AG09309 (cell line): ENCODE measurements at regions not wholly inside any gene's neighbourhood (a gene's known extent, or its start where the extent isn't known, plus 50 kb on each side); places are given as distances from the start of the nearest gene placed in this dataset.

ENCODE experiments used
- DNase-seq: peaks from one replicate; pipeline ENCODE4 v3.0.0-alpha.2; 2010; ENCODE audit warnings: low read depth
- H3K4me3 ChIP-seq: 2 replicates; pipeline ENCODE4 v1.5.1; 2011; ENCODE audit warnings: mild to moderate bottlenecking, low read depth, low read length, moderate library complexity; ENCODE audit not compliant: control insufficient read depth
- CTCF ChIP-seq: IDR thresholded peaks from 2 replicates; pipeline ENCODE4 v1.5.1; 2011; ENCODE audit warnings: mild to moderate bottlenecking, low read depth, low read length, inconsistent platforms; ENCODE audit not compliant: insufficient read depth, control insufficient read depth; ENCODE audit errors: missing control alignments

GRCh38 chr6:139540276-139540675 is 165.8 kb upstream of the CITED2 start:
- H3K4me3 ChIP-seq = no peak overlapping the region
- peak; percentile 69 for DNase-seq
- no peak for TF ChIP-seq CTCF

- peak; percentile 93 for DNase-seq
- no peak overlapping the region for H3K4me3 ChIP-seq
- TF ChIP-seq CTCF = no peak
Measured at GRCh38 chr6:139539852-139540251, 165.4 kb upstream of the CITED2 start.

- no peak for TF ChIP-seq CTCF
- DNase-seq = no peak
Measured at GRCh38 chr6:139538366-139538765, 163.9 kb upstream of the CITED2 start.

GRCh38 chr6:139536751-139537617 is 162.5 kb upstream of the CITED2 start:
- no peak for TF ChIP-seq CTCF
- DNase-seq = no peak
- no peak overlapping the region for H3K4me3 ChIP-seq

More at GRCh38 chr6:139538366-139538765, 163.9 kb upstream of the CITED2 start:
- H3K4me3 ChIP-seq = no peak overlapping the region

- H3K4me3 ChIP-seq = no peak overlapping the region
- TF ChIP-seq CTCF = no peak
- no peak for DNase-seq
Measured at GRCh38 chr6:139534472-139535115, 160.1 kb upstream of the CITED2 start.

- no peak for TF ChIP-seq CTCF
- peak overlapping the region; percentile 2; the same call in 1 of the 2 replicates for H3K4me3 ChIP-seq
- DNase-seq = peak; percentile 78
Measured at GRCh38 chr6:139533573-139534471, 159.4 kb upstream of the CITED2 start.
